C4-2B (cell line): ENCODE measurements at regions not wholly inside any gene's neighbourhood (a gene's known extent, or its start where the extent isn't known, plus 50 kb on each side); places are given as distances from the start of the nearest gene placed in this dataset.

Experiments
- ZFX ChIP-seq: fragments of 450-650 bp; IDR thresholded peaks from 2 replicates; pipeline ENCODE4 v1.6.1; 2017
- TF ChIP-seq, protein P1 (sequence below): fragments of 450-650 bp; conservative IDR thresholded peaks from 2 replicates; pipeline ENCODE4 v1.5.1; 2017; ENCODE audit warnings: mild to moderate bottlenecking

DNA sequence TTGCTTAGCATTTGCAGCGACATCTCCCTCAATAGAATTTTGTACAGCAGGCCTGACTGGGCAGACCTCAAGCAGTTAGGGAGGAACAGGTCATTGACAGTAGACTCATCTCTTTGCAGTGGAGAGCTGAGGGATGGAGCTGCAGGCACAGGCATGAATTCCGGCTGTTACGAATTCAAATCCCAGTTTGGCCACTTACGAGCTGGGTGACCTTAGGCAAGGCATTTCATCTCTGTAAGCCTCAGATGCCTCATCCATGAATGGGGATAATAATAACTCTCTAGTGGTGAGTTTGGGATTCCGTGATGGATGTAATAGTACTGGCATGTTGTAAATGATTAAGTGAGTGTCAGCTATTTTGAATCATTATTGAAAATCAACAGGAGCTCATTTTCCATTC lies 195.3 kb downstream of the SEMA6A start:
- TF ChIP-seq, protein P1, sequence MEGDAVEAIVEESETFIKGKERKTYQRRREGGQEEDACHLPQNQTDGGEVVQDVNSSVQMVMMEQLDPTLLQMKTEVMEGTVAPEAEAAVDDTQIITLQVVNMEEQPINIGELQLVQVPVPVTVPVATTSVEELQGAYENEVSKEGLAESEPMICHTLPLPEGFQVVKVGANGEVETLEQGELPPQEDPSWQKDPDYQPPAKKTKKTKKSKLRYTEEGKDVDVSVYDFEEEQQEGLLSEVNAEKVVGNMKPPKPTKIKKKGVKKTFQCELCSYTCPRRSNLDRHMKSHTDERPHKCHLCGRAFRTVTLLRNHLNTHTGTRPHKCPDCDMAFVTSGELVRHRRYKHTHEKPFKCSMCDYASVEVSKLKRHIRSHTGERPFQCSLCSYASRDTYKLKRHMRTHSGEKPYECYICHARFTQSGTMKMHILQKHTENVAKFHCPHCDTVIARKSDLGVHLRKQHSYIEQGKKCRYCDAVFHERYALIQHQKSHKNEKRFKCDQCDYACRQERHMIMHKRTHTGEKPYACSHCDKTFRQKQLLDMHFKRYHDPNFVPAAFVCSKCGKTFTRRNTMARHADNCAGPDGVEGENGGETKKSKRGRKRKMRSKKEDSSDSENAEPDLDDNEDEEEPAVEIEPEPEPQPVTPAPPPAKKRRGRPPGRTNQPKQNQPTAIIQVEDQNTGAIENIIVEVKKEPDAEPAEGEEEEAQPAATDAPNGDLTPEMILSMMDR: no peak
- TF ChIP-seq ZFX: no peak
